CD4-positive, alpha-beta T cell treated with Interleukin-10 for 1 hour (primary cell): ENCODE measurements at regions not wholly inside any gene's neighbourhood (a gene's known extent, or its start where the extent isn't known, plus 50 kb on each side); places are given as distances from the start of the nearest gene placed in this dataset.

Experiments
- DNase-seq: peaks from one replicate; pipeline ENCODE4 v3.0.0-alpha.2; 2020

DNA sequence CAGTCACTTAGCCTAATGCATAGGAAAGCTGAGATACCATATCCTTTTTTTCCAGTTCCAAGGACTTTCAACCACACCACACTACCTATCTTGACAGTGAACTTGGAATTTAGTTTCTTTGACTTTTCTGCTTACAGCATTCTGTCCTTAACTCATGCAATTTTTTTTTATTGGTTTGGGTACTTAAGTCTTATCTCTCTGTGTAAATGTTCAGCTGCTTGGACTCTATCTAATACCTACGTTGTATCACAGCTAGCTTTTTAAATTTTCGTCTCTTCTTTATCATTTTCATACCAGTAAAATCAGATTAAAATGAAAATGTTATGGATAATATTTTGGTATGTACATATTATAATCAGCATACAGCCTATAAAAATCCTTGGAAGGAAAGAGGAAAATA lies 106.9 kb upstream of the ADGRF1 start:
- DNase-seq: no peak

DNA sequence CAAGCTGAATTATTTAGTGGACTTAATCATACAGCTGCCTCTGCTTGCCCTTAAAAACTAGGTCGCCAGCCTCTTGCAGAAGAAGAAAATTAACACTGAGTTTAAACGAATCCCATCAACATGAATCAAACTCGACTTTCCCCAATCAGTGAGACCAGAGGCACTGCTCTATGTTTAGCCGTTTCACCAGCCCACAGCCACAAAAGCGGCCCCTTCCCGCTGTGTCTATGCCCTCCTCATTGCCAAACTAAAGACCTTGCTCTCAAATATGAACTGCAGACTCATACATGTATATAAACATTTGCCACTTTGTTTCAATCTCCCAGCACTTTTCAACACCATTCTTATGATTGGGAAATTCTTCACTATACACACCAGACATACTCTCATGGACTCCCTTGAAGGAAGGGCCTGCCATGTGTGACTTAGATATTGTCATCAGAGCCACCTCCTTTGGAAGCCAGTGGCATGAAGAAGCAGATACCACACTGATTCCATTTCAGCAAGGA lies 105.8 kb upstream of the ADGRF1 start:
- DNase-seq: no peak

DNA sequence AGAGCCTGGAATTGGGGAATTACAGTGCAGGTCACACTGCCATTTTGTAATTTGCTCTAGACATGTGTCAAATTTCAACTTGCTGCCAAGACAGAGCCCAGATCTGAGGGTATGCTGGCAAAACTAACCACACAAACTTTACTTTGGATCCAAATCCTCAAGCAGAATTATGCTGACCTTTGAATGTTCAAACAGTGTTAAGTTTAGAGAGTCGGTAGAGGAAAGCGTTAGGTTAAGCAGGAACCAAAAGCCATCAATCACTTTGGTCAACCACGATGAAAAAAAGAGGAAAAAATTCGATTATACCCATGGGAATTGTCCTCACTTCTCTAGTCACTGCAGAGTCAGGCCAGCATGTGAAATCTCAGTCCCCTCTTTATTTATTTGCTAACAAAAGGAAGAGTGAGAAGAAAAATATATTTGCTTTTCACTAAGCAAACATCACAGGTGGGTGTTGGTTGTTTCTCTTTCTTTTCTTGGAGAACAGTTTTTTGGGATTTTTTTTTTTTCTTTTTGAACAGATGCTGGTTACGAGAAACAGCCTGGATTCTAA lies 105.1 kb upstream of the ADGRF1 start:
- no peak for DNase-seq

DNA sequence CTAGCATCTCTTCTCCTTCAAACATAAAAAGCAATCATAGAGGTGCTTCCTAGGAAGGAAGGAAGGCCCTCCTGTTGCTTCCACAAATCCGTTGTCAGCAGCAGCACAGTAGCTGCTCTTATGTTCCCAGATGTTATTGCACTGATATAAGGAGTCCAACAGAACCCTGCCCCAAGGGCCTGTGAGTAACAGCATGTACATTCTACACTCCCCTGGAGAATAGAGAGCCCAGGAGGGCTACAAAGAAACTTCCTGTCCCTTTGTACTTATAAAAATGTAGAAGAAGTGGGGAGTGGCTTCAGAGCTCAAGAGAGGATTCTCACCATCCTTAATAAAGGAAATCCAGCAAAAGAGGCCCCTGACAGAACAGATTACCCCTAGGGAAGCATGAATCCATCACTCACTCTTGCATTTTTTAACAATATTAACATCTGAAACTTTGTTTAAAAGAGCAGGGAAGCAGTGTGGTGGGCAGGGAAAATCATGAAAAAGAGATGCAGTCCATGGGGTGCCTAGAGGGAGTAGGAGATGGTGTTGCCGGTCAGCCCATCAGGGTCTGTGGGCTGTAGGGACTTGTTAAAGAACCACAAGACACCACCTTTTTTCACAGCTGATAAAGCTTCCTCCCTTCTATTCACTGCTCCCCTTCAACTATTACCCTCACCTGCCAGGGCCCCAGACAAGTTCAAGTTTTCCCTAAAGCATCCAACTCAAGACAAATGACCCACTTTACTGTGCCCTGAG lies 104.5 kb upstream of the ADGRF1 start:
- DNase-seq: no peak

DNA sequence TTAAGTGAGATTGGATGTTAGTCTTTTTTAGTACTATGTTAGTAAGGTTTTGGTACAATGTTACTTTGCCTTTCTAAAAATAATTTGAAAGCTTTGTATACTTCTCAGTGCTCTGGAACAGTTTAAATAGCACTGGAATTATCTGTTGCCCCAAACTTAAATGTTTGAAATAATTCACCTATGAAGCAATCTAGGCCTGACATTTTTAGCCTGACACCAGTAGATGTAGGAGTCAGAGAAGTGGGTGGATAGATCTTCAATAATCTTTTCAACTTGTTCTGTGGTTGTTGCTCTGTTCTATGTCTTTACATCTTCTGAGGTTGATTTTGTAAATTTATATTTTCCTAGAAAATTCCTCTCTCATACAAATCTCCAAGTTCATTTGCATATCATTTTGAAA lies 103.1 kb upstream of the ADGRF1 start:
- DNase-seq: no peak

DNA sequence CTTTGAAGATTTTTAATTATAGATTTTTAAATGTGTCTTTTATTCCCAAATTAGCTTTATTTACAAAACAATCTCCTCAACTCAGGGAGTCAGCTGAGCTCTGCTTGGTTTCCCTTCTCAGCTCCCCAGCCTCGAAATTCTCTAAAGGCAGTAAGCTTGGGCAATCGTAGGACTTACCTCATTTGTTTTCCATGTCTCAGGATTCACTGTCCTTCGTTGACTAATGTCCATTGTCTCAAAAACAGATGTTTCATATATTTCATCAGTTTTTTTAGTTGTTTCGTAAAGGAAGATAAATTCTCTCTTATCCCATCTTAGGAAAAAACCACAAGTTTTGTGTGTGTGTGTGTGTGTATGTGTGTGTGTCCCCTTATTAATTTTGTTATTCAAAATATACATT lies 102.2 kb upstream of the ADGRF1 start:
- DNase-seq: no peak

DNA sequence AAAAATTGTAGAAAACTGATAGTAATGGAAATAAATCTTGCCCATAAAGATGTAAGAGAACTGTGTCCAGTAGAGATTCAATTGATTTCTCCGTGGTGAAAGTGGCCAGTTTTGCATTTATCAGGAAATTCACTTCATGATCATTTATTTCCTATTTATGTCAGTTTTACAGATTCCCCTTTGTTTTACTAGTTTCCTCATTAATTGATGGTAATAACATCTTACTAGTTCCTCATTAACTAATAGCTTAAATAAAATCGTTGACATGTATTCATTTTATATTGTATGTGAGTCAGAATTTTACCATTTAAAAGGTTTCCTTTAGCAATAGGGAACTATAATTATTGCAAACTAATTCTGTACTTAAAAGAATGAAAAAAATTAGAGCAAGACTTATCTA lies 99.8 kb upstream of the ADGRF1 start:
- DNase-seq: no peak

DNA sequence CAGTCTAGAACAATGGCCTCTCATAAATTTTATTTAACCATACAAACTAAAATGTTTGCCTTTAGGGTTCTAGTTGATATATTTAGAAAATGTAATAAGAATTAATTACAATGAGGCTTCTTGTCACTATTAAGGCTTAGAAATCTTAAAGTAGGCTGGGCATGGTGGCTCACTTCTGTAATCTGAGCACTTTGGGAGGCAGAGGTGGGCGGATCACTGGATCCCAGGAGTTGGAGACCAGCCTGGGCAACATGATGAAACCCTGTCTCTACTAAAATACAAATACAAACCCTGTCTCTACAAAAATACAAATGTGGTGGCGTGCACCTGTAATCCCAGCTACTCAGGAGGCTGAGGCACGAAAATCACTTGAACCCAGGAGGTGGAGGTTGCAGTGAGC lies 99.0 kb upstream of the ADGRF1 start:
- no peak for DNase-seq

DNA sequence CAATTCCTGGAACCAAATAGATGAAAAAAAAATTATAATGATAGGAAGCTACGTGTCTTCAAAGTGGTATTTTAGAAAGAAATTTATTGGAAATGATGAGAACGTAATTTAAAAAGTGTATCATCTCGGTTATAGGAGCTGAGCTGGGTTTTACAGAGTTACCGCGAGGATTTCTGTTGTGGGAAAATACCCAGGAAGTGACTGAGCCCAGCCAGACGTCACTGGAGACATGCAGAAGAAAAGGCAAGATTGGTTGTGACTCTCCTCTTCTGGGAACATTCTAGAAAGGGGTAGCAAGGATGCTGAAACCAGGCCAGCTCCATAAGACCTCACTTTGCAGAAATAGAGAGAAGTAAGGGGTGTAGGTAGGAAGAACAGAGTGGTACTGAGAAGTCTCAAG lies 95.9 kb upstream of the ADGRF1 start:
- no peak for DNase-seq

DNA sequence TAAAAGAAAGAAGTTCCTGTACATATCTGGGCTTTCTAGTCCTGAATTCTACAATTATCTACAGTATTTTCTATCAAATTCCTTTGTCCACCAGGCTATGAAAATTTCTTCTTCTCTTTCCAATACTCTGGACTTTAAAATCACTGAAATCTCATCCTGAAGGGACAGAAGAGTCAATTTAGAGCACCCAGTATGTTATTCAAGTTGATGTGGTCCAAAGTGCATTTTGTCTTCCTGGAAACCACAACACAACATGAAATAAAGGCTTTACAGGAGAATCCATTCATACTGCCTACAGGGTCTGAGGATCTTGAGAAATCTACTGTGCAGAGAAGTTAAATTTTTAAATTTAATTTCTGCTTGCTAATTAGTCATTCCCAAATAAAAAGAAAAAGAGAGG lies 94.9 kb upstream of the ADGRF1 start:
- DNase-seq: no peak

DNA sequence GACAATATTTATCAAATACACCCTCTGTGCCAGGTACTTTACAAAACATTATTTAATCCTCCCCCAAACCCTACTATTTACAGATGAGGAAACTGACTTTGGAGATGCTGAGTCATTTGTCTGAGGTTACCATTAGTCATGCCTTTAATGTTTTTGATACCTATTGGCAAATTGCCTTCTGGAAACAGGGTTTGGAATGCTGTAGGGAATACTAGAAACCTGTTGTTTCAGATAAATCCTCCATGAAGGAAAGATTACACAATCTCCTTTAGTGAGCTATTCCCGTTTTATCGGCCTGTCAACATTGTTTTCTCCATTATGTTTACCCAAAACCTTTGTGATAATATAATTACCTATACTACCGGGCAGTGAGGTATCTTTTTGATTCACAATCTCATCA lies 93.6 kb upstream of the ADGRF1 start:
- no peak for DNase-seq

DNA sequence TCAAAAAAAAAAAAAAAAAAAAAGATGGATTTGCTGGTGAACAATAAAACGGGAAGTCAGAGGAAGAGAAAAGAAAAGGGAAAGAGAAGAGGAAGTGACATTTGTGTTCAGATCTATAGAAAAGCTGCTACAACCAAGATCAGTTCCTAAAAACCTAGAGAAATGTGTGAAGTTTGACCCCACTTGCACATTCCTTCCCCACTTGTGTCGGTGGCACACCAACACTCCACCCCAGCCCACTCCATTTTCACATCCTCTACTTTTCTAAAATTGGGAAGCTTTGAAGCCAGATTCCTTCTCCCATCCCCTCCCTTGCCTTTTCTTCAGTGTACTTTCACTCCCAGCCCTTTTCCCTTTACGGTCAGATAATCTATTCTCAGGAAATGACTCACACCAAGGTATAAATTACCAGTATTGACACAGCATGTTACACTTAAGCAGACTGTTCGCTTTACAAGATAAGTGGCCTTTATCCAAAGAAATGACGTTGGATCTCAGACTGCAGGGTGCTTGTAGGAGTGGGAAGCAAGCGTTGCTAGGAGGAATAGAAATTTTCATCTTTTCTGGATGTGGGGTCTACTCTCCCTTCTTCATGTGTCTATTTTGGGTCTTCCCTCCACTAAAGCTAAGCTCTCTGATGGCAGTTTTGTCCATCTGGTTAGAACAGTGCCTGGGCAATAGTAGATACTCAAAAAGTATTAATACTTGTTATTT lies 92.5 kb upstream of the ADGRF1 start:
- no peak for DNase-seq

DNA sequence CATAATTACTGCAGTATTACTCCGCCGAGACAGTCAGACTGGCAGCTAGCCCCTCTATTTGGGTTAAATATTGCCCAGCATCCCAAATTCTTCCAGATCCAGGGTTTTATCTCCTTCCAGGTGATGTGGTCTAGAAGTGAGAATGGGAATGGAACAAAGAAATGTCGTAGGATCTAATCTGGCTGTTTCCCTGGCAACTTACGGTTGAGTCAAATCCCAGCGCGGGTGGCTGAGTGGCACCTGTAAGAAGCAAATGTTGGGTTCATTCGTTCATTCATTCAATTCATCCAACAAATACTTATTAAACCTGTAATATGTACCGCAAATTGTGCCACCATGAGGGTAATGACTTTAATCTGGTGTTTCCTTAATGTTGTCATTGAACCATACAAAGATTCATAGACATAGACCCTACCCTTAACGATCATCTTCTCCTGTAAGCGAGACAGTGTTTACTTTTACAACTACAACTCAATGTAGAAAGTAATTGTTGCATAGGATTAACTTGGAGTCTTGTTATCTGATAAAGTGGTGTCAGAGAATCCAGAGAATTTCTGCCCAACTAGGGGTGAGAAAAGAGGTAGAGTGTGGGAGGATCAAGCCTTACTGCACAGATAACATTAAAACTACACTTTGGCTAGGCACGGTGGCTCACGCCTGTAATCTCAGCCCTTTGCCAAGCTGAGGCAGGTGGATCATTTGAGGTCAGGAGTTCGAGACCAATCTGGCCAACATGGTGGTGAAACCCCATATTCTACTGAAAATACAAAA lies 91.3 kb upstream of the ADGRF1 start:
- no peak for DNase-seq

DNA sequence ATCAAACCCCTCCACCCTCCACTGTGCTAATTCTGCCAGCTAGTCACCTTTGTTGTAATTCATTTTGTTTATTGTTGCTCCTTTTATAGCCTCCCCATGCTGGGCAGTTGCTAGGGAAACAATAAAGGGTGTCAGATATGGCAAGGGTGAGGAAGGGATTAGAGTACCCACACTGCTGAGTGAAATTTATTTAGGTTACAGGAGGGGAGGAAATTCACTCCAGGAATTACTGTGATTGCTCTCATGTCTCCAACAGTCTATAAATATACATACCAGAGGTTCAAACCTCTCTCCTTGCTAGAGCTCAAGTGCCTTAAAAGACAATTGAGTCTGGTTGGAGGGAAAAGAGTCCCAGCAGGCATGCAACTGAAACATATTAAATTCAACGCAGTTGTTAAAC lies 90.6 kb upstream of the ADGRF1 start:
- no peak for DNase-seq

DNA sequence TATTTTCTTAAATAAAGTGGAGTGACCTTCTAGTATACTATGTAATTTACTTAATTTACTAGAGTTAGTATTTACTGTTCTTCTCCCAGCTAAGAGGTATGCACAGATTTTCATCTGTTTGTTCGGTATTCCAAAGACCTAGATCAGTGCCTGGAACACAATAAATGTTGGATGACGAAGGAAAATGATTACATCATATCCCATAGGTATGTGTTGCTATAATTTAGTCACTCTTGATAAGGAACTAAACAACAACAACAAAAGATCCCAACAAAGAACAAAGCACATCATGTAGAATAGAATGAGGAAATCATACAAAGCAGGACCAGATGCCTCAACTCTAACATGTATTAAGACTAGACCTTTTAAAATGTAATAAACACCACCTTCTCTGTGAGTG lies 89.6 kb upstream of the ADGRF1 start:
- DNase-seq: no peak

DNA sequence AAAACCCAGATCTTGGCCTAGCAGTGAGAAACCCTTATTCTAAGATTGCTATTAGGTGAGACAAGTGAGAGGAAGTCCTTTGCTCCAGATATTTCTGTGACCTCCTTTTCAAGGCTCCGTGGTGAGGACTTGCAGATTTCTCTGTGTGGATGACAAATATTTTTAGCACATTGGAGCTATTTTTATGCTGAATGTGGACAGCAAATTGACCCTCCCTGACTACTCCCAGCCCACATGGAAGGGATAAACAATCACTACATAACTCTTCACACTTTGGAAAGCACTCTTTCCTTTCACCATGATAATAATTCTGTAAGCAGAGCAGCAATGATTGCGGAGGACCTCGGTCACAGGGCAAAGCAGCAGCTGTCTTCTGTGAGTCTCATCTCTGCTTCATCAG lies 88.0 kb upstream of the ADGRF1 start:
- no peak for DNase-seq

DNA sequence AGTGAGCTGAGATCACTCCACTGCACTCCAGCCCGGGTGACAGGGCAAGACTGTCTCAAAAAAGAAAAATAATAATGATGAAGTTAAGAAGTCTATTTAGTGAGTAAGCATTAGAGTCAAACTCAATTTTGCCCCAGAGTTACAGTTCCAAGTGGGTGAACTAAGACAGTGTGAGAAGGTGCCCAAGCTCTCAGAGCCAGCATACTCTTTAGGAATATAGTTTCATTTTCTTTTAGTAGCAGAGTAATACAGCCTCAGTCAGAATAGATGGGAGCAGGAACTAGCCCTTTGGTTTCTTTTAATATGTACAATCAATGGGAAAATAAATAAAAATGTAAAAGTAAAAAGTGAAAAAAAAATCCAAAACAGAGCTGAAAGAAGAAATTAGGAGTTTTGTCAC lies 87.0 kb upstream of the ADGRF1 start:
- no peak for DNase-seq

DNA sequence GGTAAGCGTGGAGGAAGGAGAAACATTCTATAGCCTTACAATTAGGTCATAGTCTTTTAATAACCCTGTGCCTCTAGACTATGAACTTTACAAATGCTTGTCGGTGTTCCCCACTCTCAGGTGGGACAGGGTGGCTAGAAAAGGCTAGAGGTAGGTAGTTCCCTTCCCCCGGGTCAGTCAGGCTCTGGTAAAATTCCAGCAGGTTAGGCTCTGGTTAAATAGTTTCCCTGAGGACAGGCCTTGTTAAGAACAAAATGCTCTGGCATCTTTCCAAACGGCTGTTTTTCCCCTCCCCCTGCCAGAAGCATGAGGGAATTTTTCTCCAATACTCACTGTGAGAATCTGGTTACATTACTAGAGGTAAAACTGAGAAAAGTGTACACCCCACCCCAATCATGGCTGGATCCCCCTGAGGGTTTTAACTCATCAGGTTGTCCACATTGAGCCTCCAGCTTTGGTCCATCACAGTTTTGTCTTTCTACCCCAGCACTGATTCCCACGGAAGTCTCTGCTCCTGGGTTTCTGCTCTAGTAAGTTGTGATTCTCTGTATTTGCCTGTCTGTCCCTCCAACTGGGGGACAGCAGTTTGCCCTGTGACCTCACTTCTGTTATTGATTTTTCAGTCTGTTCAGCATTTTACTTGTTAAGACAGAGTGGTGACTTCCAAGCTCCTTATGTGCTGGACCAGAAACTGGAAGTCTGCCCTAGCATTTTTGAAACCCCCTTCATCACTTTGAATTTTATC lies 84.7 kb upstream of the ADGRF1 start:
- no peak for DNase-seq

DNA sequence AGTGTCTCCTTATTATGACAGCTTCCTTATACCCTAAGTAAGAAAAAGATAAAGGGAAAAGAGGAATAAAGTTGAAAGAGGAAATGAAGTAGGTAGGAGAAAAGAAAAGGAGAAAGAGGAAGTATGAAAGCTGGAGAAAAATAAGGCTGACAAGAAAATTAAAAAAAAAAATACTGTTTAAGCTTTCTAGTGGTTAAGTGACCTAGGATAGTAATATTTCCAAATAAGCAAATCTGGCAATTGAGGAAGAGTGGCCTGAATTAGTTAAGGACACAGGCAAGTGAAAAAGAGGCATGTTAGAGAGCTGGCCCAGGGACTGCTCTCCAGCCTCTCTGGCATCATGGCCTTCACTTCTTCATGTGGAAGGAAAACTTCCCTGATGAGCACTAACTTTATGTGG lies 76.5 kb upstream of the ADGRF1 start:
- DNase-seq: no peak

DNA sequence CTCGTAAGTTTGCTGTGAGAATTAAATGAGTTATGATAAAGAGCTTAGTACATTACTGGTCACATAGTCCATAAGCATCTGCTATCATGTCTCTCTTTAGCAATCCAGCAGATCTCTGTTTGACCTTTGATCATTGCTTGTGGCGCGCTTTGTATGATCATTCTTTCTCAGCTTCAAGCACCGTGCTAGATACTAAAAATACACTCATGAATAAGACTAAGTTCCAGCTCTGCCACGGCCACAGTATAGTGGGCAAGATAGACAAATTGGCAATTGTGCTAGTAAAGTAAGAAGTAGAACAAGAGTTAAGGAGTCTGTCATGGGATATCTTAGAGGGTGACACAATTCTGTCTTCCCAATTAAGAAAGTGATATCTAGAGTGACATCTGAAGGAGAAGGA lies 75.2 kb upstream of the ADGRF1 start:
- DNase-seq: no peak

DNA sequence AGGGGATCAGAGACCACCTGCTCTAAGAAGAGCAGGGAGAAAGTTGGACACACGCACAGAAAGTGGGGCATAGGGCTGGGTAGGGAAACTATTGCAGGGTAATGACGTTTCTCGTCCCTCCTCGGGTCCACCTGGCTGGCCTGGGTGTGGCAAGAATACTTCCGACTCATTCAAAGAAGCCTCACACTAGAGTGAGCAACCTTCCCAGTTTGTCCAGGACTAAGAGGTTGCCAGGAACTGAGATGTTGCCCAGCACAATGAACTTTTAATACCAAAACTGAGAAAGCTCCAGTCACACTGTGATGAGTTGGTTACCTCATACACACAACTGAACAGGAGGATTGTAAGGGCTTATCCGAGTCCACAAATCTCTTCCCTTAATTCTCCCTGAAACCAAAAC lies 74.5 kb upstream of the ADGRF1 start:
- DNase-seq: no peak

DNA sequence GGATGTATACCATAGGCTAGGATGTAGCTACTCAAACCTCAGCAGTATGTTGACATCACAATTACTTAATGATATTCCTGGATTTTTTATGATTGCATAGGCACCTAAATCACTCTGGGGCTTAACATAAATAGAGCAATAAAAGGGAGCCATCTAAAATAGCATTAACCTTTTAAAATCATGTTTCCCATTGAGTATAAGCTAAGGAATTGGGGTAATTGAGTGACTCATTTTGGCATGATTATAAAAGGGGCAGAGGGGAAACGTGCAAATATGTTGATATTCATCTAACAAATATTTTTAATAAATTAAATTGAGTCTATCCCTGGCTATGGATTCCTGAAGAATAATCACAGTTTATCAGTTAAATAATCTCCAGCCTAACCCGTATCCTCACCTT lies 74.0 kb upstream of the ADGRF1 start:
- DNase-seq: no peak

DNA sequence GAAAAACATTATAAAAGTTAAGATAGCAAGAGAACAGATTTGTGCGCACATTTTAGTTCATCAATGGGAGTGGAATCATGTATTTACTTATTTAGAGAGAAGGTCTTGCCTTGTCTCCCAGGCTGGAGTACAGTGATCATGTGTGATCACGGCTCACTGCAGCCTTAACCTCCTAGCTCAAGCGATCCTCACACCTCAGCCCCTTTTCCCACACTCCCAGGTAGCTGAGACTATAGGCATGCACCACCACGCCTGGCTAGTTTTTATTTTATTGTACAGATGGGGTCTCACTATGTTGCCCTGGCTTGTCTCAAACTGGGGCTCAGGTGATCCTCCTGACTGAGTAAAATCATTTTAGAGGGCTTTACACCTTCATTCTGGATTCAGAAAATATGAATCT lies 72.3 kb upstream of the ADGRF1 start:
- DNase-seq: no peak
